ENCODE measurements at regions not wholly inside any gene's neighbourhood (a gene's known extent, or its start where the extent isn't known, plus 50 kb on each side); places are given as distances from the start of the nearest gene placed in this dataset.

DNA sequence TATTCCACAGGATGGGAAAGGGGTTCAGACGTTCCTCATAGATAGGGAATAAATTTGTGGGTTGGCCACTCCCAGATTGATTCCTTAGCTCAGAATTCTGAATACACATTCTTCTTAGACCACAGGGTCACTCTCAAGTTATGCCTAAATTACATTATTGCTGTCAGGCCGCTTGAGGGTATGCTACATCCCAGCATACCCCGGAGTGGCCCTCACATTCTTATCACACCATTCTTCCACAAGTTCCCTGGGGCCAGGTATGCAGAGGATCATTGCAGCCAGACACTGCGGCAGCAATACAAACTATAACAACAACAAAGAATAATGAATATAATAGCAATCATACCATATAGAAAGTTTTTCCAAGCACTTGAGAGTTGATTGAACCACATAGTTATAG, 237.9 kb upstream of the SOX4 start:
- TF ChIP-seq GATA3 (IDR thresholded peaks at IDR 0.05; ENCODE audit: low read depth, low read length) (no peak), GATA2 (IDR thresholded peaks at IDR 0.05; ENCODE audit: low read depth, low read length) (no peak)

All from SH-SY5Y (cell line).